ENCODE measurements at regions not wholly inside any gene's neighbourhood (a gene's known extent, or its start where the extent isn't known, plus 50 kb on each side); places are given as distances from the start of the nearest gene placed in this dataset.

DNA sequence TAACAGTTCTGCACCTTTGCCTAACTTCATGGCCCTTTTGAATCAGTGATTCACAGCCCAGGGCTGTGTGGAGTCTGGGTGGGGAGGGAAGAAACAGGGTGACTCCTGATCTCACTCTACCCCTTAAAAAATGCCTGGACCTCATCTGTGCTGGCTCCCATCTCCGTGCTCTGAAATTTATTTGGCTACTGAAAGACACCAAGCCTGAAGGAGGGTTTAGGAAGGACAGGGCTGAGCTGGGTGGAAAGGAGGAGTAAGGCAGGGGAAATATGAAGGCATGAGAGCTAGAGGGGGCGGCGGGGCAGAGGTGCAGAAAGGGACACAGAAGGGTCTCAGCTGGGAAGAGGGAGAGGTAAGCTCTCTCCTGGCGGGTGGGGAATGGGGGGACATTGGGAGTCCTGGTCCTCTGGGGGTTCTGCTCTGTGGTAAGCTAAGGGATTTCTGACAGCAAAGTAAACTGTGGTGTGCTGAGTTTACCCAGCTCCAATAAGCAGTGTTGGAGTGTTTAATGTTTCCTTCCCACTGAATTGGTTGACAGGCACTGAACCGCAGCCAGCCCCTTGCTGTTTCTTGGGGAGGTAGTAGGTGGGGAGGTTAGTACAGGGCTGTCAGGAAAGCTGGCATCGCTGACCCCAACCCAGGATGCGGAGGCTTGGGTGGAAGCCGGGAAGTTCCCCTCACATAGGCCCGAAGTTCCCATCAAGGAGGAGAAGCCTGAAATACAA is 71.1 kb downstream of the RPUSD4 start (continued):
- TF ChIP-seq, protein P1, sequence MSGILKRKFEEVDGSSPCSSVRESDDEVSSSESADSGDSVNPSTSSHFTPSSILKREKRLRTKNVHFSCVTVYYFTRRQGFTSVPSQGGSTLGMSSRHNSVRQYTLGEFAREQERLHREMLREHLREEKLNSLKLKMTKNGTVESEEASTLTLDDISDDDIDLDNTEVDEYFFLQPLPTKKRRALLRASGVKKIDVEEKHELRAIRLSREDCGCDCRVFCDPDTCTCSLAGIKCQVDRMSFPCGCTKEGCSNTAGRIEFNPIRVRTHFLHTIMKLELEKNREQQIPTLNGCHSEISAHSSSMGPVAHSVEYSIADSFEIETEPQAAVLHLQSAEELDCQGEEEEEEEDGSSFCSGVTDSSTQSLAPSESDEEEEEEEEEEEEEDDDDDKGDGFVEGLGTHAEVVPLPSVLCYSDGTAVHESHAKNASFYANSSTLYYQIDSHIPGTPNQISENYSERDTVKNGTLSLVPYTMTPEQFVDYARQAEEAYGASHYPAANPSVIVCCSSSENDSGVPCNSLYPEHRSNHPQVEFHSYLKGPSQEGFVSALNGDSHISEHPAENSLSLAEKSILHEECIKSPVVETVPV (CRISPR knock-in tag; IDR thresholded peaks at IDR 0.05): no peak
- TF ChIP-seq ARNTL (CRISPR knock-in tag; IDR thresholded peaks at IDR 0.05; ENCODE audit: borderline replicate concordance, low read depth) (no peak), ZFP3 (CRISPR knock-in tag; IDR thresholded peaks at IDR 0.05) (no peak), ESRRG (CRISPR knock-in tag; IDR thresholded peaks at IDR 0.05) (no peak), GLIS3 (CRISPR knock-in tag; IDR thresholded peaks at IDR 0.05) (no peak), CREB5 (CRISPR knock-in tag; IDR thresholded peaks at IDR 0.05; ENCODE audit: low read depth) (no peak)

- ATAC-seq: peak; percentile 51
- peak; percentile 67 for TF ChIP-seq TCF4 (CRISPR knock-in tag; IDR thresholded peaks at IDR 0.05; ENCODE audit: borderline replicate concordance)
- peak; percentile 56; the same call in 1 of the 2 replicates for TF ChIP-seq SNAI2 (CRISPR knock-in tag; IDR thresholded peaks at IDR 0.05)
- peak; percentile 93 for TF ChIP-seq PATZ1 (CRISPR knock-in tag; IDR thresholded peaks at IDR 0.05; ENCODE audit: borderline replicate concordance)
- no peak for TF ChIP-seq ESRRG (CRISPR knock-in tag; IDR thresholded peaks at IDR 0.05)
- TF ChIP-seq ISL1 (CRISPR knock-in tag; IDR thresholded peaks at IDR 0.05): peak; percentile 67
Measured at GRCh38 chr11:126139111-126140091, 72.0 kb downstream of the RPUSD4 start.

GRCh38 chr11:126138636-126139035 is 72.8 kb downstream of the RPUSD4 start:
- TF ChIP-seq ZFP30 (CRISPR knock-in tag; IDR thresholded peaks at IDR 0.05) (no peak), TOX (CRISPR knock-in tag; IDR thresholded peaks at IDR 0.05; ENCODE audit: borderline replicate concordance) (no peak), ISL1 (CRISPR knock-in tag; IDR thresholded peaks at IDR 0.05) (no peak), PPARA (CRISPR knock-in tag; IDR thresholded peaks at IDR 0.05; ENCODE audit: borderline replicate concordance) (no peak), CSDC2 (CRISPR knock-in tag; IDR thresholded peaks at IDR 0.05) (no peak), RARB (CRISPR knock-in tag; IDR thresholded peaks at IDR 0.05) (no peak), ESRRG (CRISPR knock-in tag; IDR thresholded peaks at IDR 0.05) (no peak), ZNF565 (CRISPR knock-in tag; conservative IDR thresholded peaks at IDR 0.05; ENCODE audit: low read depth) (no peak), TSHZ2 (CRISPR knock-in tag; IDR thresholded peaks at IDR 0.05) (no peak), GLIS3 (CRISPR knock-in tag; IDR thresholded peaks at IDR 0.05) (no peak), ZFP3 (CRISPR knock-in tag; IDR thresholded peaks at IDR 0.05) (no peak), BACH2 (CRISPR knock-in tag; IDR thresholded peaks at IDR 0.05; ENCODE audit: borderline replicate concordance) (no peak), PATZ1 (CRISPR knock-in tag; IDR thresholded peaks at IDR 0.05; ENCODE audit: borderline replicate concordance) (no peak), ZNF70 (CRISPR knock-in tag; IDR thresholded peaks at IDR 0.05) (no peak), CREB5 (CRISPR knock-in tag; IDR thresholded peaks at IDR 0.05; ENCODE audit: low read depth) (no peak), ZC3H10 (CRISPR knock-in tag; IDR thresholded peaks at IDR 0.05) (no peak), ARNTL (CRISPR knock-in tag; IDR thresholded peaks at IDR 0.05; ENCODE audit: borderline replicate concordance, low read depth) (no peak), OSR1 (CRISPR knock-in tag; IDR thresholded peaks at IDR 0.05) (no peak)
- TF ChIP-seq, protein P1 (CRISPR knock-in tag; IDR thresholded peaks at IDR 0.05): no peak
- ATAC-seq: no peak
